Endothelial cell of umbilical vein (primary cell): ENCODE measurements at regions not wholly inside any gene's neighbourhood (a gene's known extent, or its start where the extent isn't known, plus 50 kb on each side); places are given as distances from the start of the nearest gene placed in this dataset.

Source experiments
- EZH2 ChIP-seq: IDR thresholded peaks from 2 replicates; pipeline ENCODE4 v1.6.1; 2012; ENCODE audit warnings: borderline replicate concordance, low read depth, mild to moderate bottlenecking, moderate library complexity, low read length, inconsistent platforms; ENCODE audit not compliant: severe bottlenecking
- FOS ChIP-seq: IDR thresholded peaks from 2 replicates; pipeline ENCODE4 v1.6.1; 2011; ENCODE audit warnings: mild to moderate bottlenecking, low read length, moderate library complexity, borderline replicate concordance; ENCODE audit not compliant: insufficient read depth
- JUN ChIP-seq: IDR thresholded peaks from 2 replicates; pipeline ENCODE4 v1.6.1; 2011; ENCODE audit warnings: borderline replicate concordance, low read depth; ENCODE audit not compliant: insufficient read length, insufficient read depth
- MYC ChIP-seq: IDR thresholded peaks from one replicate; pipeline ENCODE4 v1.6.1; 2011; ENCODE audit warnings: mild to moderate bottlenecking, low read depth, low read length
- POLR2A ChIP-seq: IDR thresholded peaks from 2 replicates; pipeline ENCODE4 v1.6.1; 2012; ENCODE audit warnings: low read depth, mild to moderate bottlenecking, control low read depth, low read length
- POLR2AphosphoS5 ChIP-seq: IDR thresholded peaks from 2 replicates; pipeline ENCODE4 v1.6.1; 2012; ENCODE audit warnings: low read depth, mild to moderate bottlenecking, control low read depth, low read length, moderate library complexity; ENCODE audit not compliant: insufficient read depth
- TF ChIP-seq, protein P1 (sequence below), 2 donors: IDR thresholded peaks; 1 replicate in 1 of 2; 2 replicates in 1 of 2; pipeline ENCODE4 v1.5.1; 2011; ENCODE audit warnings: low read length in 2 of 2, mild to moderate bottlenecking in 2 of 2, moderate library complexity in 2 of 2, control low read depth in 1 of 2, inconsistent platforms in 1 of 2, low read depth in 1 of 2; ENCODE audit not compliant: insufficient read depth in 1 of 2; ENCODE audit errors: extremely low read depth in 1 of 2
- TF ChIP-seq, protein P2 (sequence below): IDR thresholded peaks from 2 replicates; pipeline ENCODE4 v1.6.1; 2011; ENCODE audit not compliant: insufficient read depth, insufficient read length

DNA sequence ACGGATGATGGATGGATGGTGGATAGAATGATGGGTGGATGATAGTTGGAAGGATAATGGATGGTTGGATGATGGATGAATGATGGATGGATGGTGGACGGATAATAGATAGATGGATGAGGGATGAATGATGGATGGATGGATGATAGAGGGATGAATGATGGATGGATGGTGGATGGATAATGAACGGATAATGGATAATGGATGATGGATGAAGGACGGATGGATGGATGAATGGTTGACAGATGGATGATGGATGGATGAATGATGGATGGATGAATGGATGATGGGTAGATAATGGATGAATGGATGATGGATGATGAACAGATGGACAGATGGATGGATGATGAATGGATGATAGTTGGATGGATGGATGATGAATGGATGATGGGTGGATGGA, 255.1 kb downstream of the NPHP4 start:
- TF ChIP-seq POLR2A (no peak), MYC (no peak), POLR2AphosphoS5 (no peak), EZH2 (no peak), FOS (no peak), JUN (no peak)
- TF ChIP-seq, protein P1, sequence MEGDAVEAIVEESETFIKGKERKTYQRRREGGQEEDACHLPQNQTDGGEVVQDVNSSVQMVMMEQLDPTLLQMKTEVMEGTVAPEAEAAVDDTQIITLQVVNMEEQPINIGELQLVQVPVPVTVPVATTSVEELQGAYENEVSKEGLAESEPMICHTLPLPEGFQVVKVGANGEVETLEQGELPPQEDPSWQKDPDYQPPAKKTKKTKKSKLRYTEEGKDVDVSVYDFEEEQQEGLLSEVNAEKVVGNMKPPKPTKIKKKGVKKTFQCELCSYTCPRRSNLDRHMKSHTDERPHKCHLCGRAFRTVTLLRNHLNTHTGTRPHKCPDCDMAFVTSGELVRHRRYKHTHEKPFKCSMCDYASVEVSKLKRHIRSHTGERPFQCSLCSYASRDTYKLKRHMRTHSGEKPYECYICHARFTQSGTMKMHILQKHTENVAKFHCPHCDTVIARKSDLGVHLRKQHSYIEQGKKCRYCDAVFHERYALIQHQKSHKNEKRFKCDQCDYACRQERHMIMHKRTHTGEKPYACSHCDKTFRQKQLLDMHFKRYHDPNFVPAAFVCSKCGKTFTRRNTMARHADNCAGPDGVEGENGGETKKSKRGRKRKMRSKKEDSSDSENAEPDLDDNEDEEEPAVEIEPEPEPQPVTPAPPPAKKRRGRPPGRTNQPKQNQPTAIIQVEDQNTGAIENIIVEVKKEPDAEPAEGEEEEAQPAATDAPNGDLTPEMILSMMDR (IDR thresholded peaks at IDR 0.05; ENCODE audit: extremely low read depth in 1 of 2, insufficient read depth in 1 of 2, low read depth in 1 of 2, low read length in 2 of 2): no peak
- TF ChIP-seq, protein P2, sequence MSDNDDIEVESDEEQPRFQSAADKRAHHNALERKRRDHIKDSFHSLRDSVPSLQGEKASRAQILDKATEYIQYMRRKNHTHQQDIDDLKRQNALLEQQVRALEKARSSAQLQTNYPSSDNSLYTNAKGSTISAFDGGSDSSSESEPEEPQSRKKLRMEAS: no peak
